NAMALWA (cell line): ENCODE measurements at regions not wholly inside any gene's neighbourhood (a gene's known extent, or its start where the extent isn't known, plus 50 kb on each side); places are given as distances from the start of the nearest gene placed in this dataset.
"Not testable (repeated sequence)": the region's sequence is repeated elsewhere in the genome, so short reads cannot be mapped to it uniquely, and the experiment has no call there.

Source experiments
- DNase-seq: peaks from one replicate; pipeline ENCODE4 v3.0.0-alpha.2; 2015; ENCODE audit warnings: low spot score

- no peak for DNase-seq
Measured at GRCh38 chrX:125505207-125505606, 185.5 kb downstream of the TEX13C start.

DNA sequence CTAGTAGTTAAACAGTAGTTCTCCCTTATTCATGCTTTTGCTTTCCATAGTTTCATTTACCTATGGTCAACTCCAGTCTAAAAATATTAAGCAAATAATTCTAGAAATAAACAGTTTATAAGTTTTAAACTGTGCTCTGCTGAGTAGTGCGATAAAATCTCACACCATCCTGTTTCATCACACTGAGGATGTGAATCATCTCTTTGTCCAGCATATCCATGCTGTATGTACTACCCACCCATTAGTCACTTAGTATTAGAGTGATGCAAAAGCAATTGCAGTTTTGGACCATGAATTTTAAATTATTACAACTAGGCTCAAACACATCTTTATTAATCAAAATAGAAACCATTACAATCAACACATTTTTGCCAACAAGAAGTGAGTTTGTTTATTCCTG is 187.4 kb downstream of the TEX13C start:
- no peak for DNase-seq

GRCh38 chrX:125520029-125520428 is 200.4 kb downstream of the TEX13C start:
- DNase-seq: no peak

GRCh38 chrX:125522752-125523151 is 203.1 kb downstream of the TEX13C start:
- no peak for DNase-seq

DNA sequence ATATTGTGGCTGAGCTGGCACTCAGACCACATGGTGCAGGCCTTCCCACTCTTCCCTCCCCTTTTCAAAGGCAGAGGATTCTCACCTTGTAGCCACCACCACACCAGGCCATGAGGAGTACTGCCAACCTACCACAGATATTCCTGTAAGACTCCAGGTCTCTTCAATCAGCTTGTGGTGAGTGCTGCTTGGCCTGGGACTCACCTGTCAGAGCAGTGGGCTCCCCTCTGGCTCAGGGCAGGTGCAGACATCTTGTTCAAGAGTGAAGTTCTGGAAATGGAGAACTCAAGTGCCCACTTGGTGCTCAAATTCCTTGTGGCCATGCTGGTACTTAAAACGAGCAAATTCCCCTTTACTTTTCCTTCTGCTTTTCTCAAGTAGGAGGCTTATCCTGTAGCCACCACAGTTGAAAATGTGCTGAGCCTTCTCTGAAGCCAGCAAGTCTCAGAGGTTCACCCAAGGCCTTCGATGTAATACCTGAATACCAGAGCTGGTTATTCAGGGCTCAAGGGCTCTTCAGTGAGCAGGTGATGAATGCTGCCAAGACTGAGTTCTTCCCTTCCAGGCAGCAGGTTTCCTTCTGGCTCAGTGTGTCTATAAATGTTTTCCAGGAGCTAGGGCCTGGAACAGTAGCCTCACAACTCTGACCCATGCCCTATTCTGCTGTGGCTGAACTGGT is 212.9 kb downstream of the TEX13C start:
- DNase-seq: no peak

DNA sequence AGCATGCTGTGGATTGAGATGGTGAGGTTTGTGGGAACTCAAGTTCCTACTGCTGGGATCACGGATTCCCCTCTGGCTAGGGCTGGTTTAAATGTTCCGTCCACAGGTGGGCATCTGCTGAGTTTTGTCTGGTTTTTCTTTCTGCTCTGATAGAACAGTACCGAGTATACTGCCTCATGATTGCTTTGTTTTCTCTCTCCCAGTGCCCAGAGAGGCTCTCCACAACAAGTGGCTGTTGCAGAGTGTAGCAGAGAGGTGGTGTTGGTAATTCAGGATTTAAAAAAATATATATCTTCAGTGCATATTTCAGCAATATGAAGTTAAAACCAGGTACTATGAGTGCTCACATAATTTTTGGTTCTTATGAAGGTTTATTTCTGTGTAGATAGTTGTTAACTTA is 213.7 kb downstream of the TEX13C start:
- DNase-seq: no peak

GRCh38 chrX:125544031-125544660 is 224.5 kb downstream of the TEX13C start:
- DNase-seq: no peak

- DNase-seq: no peak
Measured at GRCh38 chrX:125544856-125545255, 225.2 kb downstream of the TEX13C start.

DNA sequence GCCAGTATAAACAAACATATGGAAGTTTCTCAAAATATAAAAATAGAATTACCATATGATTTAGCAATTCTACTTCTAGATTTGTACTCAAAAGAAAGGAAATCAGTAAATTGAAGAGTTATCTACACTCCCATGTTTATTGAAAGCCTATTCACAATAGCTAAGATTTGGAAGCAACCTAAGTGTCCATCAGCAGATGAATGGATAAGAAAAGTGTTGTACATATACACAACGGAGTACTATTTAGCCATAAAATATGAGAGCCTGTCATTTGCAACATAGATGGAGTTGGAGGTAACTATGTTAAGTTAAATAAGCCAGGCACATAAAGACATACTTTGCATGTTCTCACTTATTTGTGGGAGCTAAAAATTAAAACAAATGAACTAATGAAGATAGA is 257.8 kb downstream of the TEX13C start:
- DNase-seq: no peak

DNA sequence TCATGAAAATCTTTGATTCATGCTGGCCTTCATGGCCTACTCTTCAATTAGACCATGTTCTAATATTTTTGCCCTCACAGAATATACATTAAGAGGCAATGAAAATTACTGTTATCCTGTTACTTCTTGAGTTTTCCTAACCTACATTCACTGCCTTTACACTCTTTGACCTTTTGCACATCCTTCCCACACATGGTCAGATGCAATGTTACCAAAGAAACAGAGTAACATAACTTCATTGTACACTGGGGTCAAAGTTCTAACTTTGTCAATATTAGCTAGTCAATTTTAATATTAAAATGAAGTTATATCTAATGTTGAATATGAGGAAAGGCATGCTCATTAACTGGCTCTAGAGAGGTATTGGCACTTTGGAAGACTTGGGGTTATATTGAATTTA is 284.8 kb downstream of the TEX13C start:
- DNase-seq: no peak

DNA sequence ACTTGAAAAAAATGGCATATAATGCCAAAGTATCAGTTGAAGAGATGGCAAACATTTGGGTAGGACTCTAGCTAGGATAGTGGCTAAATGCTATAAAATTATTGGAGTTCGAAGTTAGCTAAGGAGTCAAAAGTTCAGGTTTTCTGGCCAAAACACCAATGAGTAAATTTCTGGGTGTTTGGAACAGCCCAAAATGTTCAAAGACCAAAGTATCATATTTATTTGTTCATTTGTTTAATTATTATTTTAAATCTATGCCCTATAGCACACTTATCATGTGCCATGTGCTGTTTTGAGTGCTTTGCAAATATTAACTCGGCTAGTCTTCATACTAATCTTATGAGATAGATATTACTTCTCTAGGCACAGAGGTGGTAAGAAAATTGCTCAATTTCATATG is 285.5 kb downstream of the TEX13C start:
- DNase-seq: no peak

DNA sequence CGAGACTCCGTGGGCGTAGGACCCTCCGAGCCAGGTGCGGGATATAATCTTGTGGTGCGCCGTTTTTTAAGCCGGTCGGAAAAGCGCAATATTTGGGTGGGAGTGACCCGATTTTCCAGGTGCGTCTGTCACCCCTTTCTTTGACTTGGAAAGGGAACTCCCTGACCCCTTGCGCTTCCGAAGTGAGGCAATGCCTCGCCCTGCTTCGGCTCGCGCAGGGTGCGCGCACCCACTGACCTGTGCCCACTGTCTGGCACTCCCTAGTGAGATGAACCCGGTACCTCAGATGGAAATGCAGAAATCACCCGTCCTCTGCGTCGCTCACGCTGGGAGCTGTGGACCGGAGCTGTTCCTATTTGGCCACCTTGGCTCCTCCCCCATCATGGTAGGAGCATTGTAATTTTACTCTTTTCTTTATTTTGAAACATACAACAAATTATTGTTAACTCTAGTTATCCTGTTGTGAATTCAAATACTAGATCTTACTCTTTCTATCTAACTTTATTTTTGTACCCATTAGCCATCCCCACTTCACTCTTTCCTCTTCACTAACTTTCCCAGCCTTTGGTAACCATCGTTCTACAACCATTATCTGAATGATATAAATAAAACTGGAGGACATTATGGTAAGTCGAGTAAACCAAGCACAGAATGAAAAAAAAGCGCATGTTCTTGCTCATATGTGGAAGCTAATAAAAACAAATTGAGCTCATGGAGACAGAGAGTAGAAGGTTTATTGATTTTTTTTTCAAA is 295.1 kb downstream of the TEX13C start:
- DNase-seq: not testable (repeated sequence)

- no peak for DNase-seq
Measured at GRCh38 chrX:125620715-125621587, 301.3 kb downstream of the TEX13C start.

DNA sequence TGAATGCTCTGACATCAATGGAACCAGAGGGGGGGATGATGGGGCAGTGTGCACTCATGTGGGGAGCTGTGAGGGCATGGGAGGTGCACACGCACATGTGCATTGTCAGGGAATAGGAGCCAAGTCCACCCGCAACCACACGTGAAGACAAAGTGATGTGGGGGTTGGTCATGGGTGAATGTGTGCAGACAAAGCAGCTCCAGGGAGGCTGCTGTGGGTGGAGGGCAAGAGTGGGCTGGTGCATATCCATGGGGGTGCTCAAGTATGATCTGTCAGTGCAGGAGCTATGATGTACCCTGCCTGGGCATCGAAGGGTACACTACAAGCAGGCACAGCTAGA is 301.9 kb downstream of the TEX13C start:
- no peak for DNase-seq

GRCh38 chrX:125622899-125623298 is 303.2 kb downstream of the TEX13C start:
- no peak for DNase-seq

- DNase-seq: no peak
Measured at GRCh38 chrX:125627676-125628075, 308.0 kb downstream of the TEX13C start.

DNA sequence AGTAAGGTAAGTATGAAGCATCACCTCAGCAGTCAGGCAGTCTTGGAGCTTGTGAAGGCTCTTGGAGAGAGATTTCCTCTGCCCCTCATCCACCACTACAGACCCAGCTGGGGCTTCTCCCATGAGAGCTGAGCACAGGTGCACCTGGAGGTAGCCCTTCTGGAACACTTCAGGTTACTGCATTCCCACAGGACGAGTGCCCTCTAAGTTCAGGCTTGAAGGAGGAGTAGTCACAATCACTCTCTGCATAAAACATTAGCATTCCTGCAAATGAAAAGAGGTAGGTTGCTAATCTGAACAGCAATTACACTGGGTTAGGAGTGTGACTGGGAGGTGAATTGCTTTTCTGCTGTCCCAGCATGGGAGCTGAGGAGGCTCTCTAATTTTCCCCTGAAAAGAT is 308.8 kb downstream of the TEX13C start:
- DNase-seq: no peak

GRCh38 chrX:125641405-125641804 is 321.7 kb downstream of the TEX13C start:
- no peak for DNase-seq

GRCh38 chrX:125646195-125646594 is 326.5 kb downstream of the TEX13C start:
- peak; percentile 12 for DNase-seq

DNA sequence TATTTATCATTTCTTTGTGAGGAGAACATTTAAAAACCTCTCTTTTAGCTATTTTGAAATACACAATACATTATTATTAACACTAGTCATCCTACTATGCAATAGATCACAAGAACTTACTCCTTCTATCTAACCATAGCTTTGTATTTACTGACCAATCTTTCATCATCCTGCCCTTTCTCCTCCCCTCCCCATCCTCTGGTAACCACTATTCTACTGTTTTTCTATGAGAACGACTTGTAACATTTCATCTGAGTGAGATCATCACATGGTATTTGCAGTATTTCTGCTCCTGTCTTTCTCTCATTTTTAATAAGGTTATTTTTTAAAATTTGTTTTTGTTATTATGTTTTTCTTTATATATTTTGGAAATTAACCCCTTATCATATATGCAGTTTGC is 331.8 kb downstream of the TEX13C start:
- DNase-seq: no peak

- no peak for DNase-seq
Measured at GRCh38 chrX:125654501-125654900, 334.8 kb downstream of the TEX13C start.

- no peak for DNase-seq
Measured at GRCh38 chrX:125673758-125674157, 354.1 kb downstream of the TEX13C start.
